Hepatocyte (in vitro differentiated cells): ENCODE measurements at regions not wholly inside any gene's neighbourhood (a gene's known extent, or its start where the extent isn't known, plus 50 kb on each side); places are given as distances from the start of the nearest gene placed in this dataset.

Experiments used
- CTCF ChIP-seq: fragments of 200-600 bp; sonication (generic); IDR thresholded peaks from 2 replicates; pipeline ENCODE4 v1.5.1; 2016; ENCODE audit warnings: antibody characterized with exemption, mild to moderate bottlenecking; ENCODE audit not compliant: poor library complexity
- EZH2 ChIP-seq: fragments of 200-600 bp; sonication (generic); IDR thresholded peaks from 2 replicates; pipeline ENCODE4 v1.6.1; 2016; ENCODE audit warnings: antibody characterized with exemption, mild to moderate bottlenecking, borderline replicate concordance

DNA sequence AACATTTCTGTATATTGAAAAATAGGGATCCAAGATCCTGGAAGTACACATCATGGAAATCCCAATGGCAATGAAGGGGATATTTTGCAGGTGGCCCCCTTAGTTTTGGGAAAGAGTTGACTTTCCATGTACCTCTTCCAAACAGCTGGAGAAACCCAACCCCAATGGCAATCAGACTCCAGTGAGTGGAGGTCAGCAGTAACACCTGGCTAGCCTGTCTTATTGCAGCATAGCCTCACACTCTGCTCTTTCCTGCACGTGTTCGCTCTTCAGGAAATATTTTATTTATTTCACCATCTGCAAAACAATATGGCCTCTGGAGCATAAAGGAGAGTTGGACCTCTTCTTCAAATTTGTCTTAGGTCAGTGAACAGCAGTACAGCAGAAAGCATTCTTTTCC, 340.0 kb upstream of the NRP1 start:
- TF ChIP-seq CTCF (no peak), EZH2 (no peak)
